ENCODE measurements at regions not wholly inside any gene's neighbourhood (a gene's known extent, or its start where the extent isn't known, plus 50 kb on each side); places are given as distances from the start of the nearest gene placed in this dataset.
"Not testable (repeated sequence)": the region's sequence is repeated elsewhere in the genome, so short reads cannot be mapped to it uniquely, and the experiment has no call there.

DNA sequence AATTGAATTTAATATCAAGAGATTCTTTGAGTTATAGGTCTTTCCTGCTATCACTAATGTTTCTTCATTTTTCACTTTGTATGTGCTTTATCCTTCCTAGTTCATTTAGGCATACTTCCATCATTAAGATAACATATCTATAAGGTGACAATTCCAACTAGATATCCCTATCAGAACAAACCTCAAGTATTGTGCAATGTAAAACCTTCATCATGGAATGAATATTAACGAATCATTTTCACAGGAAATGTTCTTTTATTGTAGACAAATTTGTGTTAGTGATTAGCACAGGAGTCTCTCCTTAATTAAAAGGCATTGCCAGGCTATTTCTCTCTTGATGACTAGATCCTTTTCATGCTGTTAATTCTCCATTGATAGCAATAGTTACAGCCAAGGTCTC lies 236.5 kb upstream of the MME start:
- Histone ChIP-seq H3K36me3 (no peaks in the 10 kb centered on the region), H3K27ac (no peak overlapping the region), H3K27me3 (no peaks in the 10 kb centered on the region), H3K4me3 (no peak overlapping the region), H3K9me3 (no peaks in the 10 kb centered on the region), H3K4me1 (ENCODE audit: insufficient read depth) (no peaks in the 10 kb centered on the region)
- intact Hi-C loops (cut with DNase I), result no loop called here
- no peak for TF ChIP-seq POLR2A (IDR thresholded peaks at IDR 0.05)
- TF ChIP-seq, protein P1, sequence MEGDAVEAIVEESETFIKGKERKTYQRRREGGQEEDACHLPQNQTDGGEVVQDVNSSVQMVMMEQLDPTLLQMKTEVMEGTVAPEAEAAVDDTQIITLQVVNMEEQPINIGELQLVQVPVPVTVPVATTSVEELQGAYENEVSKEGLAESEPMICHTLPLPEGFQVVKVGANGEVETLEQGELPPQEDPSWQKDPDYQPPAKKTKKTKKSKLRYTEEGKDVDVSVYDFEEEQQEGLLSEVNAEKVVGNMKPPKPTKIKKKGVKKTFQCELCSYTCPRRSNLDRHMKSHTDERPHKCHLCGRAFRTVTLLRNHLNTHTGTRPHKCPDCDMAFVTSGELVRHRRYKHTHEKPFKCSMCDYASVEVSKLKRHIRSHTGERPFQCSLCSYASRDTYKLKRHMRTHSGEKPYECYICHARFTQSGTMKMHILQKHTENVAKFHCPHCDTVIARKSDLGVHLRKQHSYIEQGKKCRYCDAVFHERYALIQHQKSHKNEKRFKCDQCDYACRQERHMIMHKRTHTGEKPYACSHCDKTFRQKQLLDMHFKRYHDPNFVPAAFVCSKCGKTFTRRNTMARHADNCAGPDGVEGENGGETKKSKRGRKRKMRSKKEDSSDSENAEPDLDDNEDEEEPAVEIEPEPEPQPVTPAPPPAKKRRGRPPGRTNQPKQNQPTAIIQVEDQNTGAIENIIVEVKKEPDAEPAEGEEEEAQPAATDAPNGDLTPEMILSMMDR (IDR thresholded peaks at IDR 0.05), result no peak
- TF ChIP-seq EP300 (IDR thresholded peaks at IDR 0.05), result no peak
- WGBS, 3 donors, result 28 to 58% (median 47%) methylated on average over 1 of the region's 1 CpG
- DNase-seq, result no peak

DNA sequence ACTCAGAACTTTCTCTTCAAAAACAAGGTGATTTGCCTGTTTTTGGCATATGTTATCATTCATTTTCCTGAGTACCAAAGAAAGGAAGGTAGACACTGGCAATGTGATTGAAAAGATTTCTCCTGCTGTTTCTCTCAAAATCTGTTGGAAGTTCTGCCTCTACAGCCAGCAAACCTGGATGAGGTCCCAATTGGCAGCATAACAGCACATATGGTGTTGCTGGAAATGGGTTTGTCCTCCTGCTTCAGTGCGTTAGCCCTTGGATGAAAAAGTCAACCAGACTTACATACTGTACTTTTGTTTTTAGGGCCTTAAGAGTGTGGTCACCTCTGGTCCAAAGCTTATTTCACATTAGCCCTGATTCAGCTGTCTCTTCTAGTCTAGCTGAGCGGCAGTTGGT lies 237.6 kb upstream of the MME start:
- Histone ChIP-seq H3K27ac (no peak overlapping the region), H3K27me3 (no peaks in the 10 kb centered on the region), H3K36me3 (no peaks in the 10 kb centered on the region), H3K4me3 (no peak overlapping the region), H3K4me1 (ENCODE audit: insufficient read depth) (no peaks in the 10 kb centered on the region), H3K9me3 (no peaks in the 10 kb centered on the region)
- WGBS, 3 donors, result 69 to 87% (median 76%) methylated on average over 2 of the region's 2 CpGs
- intact Hi-C loops (cut with DNase I), result no loop called here
- DNase-seq, result no peak
- no peak for TF ChIP-seq EP300 (IDR thresholded peaks at IDR 0.05)
- no peak for TF ChIP-seq POLR2A (IDR thresholded peaks at IDR 0.05)
- TF ChIP-seq, protein P1 (IDR thresholded peaks at IDR 0.05), result no peak

DNA sequence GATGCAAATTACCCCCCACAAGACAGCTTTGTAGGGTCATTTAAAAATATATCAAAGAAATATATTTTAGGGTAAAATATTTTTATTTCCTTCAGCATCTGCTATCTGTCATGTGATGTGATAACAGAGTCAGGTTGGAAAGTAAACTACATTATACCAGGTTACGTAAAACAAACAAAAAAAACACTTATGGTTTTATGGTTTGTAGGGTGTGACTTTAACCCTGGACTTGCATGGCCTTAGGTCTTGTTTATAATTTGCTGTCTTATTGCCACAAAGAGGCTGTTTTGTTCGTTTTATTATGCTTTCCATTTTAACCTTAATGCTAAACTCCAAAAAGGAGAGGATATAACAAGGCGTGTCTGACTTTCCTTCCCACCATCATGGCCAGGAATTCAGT lies 244.5 kb upstream of the MME start:
- H3K4me1 ChIP-seq (ENCODE audit: insufficient read depth), result no peaks in the 10 kb centered on the region
- H3K9me3 ChIP-seq, result no peaks in the 10 kb centered on the region
- H3K36me3 ChIP-seq, result no peaks in the 10 kb centered on the region
- no peak for DNase-seq
- H3K4me3 ChIP-seq, result no peak overlapping the region
- WGBS, 3 donors, result 57 to 76% (median 74%) methylated on average over 3 of the region's 3 CpGs
- no peak overlapping the region for H3K27ac ChIP-seq
- no peaks in the 10 kb centered on the region for H3K27me3 ChIP-seq
- TF ChIP-seq EP300 (IDR thresholded peaks at IDR 0.05), result no peak
- TF ChIP-seq, protein P1 (IDR thresholded peaks at IDR 0.05), result no peak
- TF ChIP-seq POLR2A (IDR thresholded peaks at IDR 0.05), result no peak
- intact Hi-C loops (cut with DNase I), result no loop called here

DNA sequence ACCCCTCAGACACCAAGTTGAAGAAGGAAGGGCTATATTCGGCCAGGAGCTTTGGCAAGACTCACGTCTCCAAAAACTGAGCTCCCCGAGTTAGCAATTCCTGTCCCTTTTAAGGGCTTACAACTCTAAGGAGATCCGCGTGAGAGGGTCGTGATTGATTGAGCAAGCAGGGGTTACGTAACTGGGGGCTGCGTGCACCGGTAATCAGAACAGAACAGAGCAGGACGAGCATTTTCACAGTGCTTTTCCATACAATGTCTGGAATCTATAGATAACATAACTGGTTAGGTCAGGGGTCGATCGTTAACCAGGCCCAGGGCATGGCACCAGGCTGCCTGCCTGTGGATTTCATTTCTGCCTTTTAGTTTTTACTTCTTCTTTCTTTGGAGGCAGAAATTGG lies 245.3 kb upstream of the MME start:
- intact Hi-C loops (cut with DNase I); H3K4me1 ChIP-seq (ENCODE audit: insufficient read depth); H3K27ac ChIP-seq; H3K36me3 ChIP-seq; DNase-seq; H3K27me3 ChIP-seq; H3K9me3 ChIP-seq; H3K4me3 ChIP-seq: not testable (repeated sequence)
- WGBS, 3 donors, result 86 to 94% (median 86%) methylated on average over 12 of the region's 12 CpGs

DNA sequence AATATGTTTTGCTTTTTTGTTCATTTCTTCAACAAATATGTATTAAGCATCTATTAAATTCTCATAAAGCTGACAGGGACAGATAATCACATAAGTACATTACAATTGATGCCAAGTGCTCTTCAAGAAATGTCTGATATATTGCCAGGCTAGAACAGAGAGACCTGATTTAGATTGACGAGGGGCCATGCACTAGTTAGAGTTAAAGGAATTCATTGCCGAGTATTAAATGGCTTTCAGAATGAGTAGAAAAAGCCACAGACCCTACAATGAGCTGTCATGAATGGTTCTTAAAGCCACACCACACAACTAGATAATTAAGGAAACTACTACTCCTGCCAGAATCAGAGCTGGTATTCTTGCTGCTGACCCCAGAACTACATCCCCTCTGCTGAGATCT lies 250.2 kb upstream of the MME start:
- WGBS, 3 donors, result 65 to 80% (median 70%) methylated on average over 2 of the region's 2 CpGs
- TF ChIP-seq POLR2A (IDR thresholded peaks at IDR 0.05) (no peak), EP300 (IDR thresholded peaks at IDR 0.05) (no peak)
- TF ChIP-seq, protein P1 (IDR thresholded peaks at IDR 0.05), result no peak
- intact Hi-C loops (cut with DNase I), result no loop called here

More for the DNA sequence above, 250.2 kb upstream of the MME start:
- Histone ChIP-seq H3K27ac (no peak overlapping the region), H3K36me3 (no peaks in the 10 kb centered on the region), H3K27me3 (no peaks in the 10 kb centered on the region), H3K4me3 (no peak overlapping the region), H3K4me1 (ENCODE audit: insufficient read depth) (no peaks in the 10 kb centered on the region), H3K9me3 (no peaks in the 10 kb centered on the region)
- no peak for DNase-seq
